LNCaP clone FGC (cell line): ENCODE measurements at regions not wholly inside any gene's neighbourhood (a gene's known extent, or its start where the extent isn't known, plus 50 kb on each side); places are given as distances from the start of the nearest gene placed in this dataset.

Experiments
- DNase-seq: peaks from one replicate; pipeline ENCODE4 v3.0.0-alpha.2; 2011; ENCODE audit warnings: low read depth
- H3K4me3 ChIP-seq: 2 replicates; pipeline ENCODE4 v1.5.1; 2011; ENCODE audit warnings: mild to moderate bottlenecking, low read depth, low read length, control low read depth
- CTCF ChIP-seq: IDR thresholded peaks from 2 replicates; pipeline ENCODE4 v1.5.1; 2012; ENCODE audit warnings: mild to moderate bottlenecking; ENCODE audit not compliant: control insufficient read depth, insufficient read depth; ENCODE audit errors: extremely low read depth

- no peak overlapping the region for H3K4me3 ChIP-seq
- DNase-seq, result no peak
- no peak for TF ChIP-seq CTCF
These were observed 241.9 kb upstream of the TLE4 start for GRCh38 chr9:79329861-79330260.

GRCh38 chr9:79334001-79334400, 237.8 kb upstream of the TLE4 start:
- no peak overlapping the region for H3K4me3 ChIP-seq
- no peak for DNase-seq
- no peak for TF ChIP-seq CTCF

GRCh38 chr9:79334711-79335110, 237.1 kb upstream of the TLE4 start:
- no peak overlapping the region for H3K4me3 ChIP-seq
- TF ChIP-seq CTCF, result no peak
- no peak for DNase-seq

- H3K4me3 ChIP-seq, result no peak overlapping the region
- no peak for TF ChIP-seq CTCF
- no peak for DNase-seq
These were observed 235.8 kb upstream of the TLE4 start for GRCh38 chr9:79335987-79336386.

- no peak for TF ChIP-seq CTCF
- H3K4me3 ChIP-seq, result no peak overlapping the region
- no peak for DNase-seq
These were observed 230.2 kb upstream of the TLE4 start for GRCh38 chr9:79341561-79341960.

- no peak for TF ChIP-seq CTCF
- DNase-seq, result no peak
- H3K4me3 ChIP-seq, result no peak overlapping the region
These were observed 225.3 kb upstream of the TLE4 start for GRCh38 chr9:79346350-79347020.

- TF ChIP-seq CTCF, result no peak
- H3K4me3 ChIP-seq, result no peak overlapping the region
- no peak for DNase-seq
These were observed 219.4 kb upstream of the TLE4 start for GRCh38 chr9:79352322-79352721.
